GM19463 (cell line): ENCODE measurements at regions not wholly inside any gene's neighbourhood (a gene's known extent, or its start where the extent isn't known, plus 50 kb on each side); places are given as distances from the start of the nearest gene placed in this dataset.

ENCODE experiments used
- ATAC-seq: cut with Tn5 transposase; IDR thresholded peaks from one replicate; pipeline ENCODE4 v1.9.1; 2021; ENCODE audit warnings: mild to moderate bottlenecking, moderate library complexity; ENCODE audit not compliant: unreplicated experiment

DNA sequence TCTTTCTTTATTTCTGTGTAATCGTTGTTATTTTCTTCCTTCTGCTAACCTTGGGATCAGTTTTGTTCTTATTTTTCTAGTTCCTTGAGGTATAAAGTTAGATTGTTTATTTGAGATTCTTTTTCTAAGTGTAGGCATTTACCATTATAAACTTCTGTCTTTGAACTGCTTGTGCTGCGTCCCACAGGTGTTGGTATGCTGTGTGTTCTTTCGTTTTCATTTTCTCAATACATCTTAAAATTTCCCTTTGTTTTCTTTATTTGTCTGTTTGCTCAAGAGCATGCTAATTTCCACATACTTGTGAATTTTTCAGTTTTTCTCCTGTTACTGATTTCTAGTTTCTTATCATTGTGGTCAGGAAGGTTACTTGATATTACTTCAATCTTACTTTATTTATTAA is 873.8 kb upstream of the GCFC2 start:
- ATAC-seq, result no peak

DNA sequence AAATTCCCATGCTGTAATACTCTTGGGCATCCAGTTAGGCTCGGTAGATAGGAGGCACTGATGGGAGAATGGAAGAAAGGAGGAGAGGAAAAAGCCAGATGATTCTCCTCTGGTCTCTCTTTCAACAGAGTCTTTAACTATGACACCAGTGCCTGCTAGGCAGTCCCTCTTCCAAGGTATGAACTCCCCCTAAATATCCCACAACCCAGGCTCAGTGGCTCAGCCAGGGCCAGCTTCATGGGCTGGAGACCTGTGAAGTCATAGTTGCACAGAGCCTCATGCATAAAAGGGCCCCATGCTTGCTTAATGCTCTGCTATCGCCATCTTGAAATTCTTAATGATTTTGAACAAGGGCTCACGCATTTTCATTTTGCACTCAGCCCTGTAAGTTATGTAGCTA is 869.2 kb upstream of the GCFC2 start:
- ATAC-seq, result no peak

DNA sequence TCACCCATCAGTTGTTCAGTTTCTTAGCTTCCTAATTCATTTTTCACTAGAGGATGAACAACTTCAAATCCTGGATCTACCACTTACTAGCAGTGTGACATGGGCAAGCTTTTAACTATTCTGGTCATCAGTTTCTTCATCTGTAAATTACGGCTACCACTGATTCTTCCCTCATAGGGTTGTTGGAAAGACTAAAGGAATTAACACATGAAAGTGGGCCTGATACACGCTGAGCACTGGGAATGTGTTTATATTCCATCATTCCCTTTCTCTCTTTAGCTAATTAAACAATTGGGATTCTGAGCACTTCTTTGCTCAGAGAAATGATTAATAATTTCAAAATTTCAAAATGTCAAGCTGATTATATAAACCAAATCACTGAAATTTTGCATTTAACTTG is 862.3 kb upstream of the GCFC2 start:
- ATAC-seq, result no peak

DNA sequence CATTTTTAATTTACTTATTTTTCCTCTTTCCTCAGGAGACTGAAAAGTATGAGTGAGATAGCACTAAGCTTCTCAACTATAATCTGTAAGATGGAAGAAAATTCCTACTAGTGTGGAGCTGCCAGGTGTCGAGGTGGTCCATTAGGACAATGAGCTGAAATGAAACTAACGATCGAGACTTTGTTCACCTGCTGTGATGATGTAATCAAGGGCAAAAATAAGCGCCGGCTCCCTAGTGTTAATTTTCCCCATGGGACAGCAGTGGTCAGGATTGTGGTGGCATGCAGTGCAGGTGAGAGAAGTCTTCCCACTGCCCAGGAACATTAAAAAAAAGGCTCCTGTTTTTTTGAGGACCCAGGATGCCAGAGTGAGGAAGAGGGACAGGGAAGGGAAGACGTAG is 859.1 kb upstream of the GCFC2 start:
- ATAC-seq, result no peak

DNA sequence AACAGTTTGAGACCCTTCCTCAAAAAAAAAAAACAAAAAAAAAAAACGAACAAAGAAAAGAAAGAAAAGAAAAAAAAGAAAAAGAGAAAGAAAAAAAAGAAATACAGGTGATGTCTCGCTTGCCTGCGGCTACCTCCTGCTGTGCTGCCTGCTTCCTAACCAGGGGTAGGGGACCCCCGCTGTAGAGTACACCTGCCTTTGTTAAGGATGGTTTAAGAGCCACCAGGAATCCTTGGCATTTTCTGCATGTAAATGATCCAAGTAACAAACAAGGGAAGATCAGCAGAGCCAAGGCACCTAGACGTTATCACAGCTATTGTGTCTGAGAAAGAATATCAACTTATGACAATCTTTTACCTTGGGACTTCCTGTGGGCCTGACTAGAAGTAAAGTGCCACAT is 856.8 kb upstream of the GCFC2 start:
- no peak for ATAC-seq

DNA sequence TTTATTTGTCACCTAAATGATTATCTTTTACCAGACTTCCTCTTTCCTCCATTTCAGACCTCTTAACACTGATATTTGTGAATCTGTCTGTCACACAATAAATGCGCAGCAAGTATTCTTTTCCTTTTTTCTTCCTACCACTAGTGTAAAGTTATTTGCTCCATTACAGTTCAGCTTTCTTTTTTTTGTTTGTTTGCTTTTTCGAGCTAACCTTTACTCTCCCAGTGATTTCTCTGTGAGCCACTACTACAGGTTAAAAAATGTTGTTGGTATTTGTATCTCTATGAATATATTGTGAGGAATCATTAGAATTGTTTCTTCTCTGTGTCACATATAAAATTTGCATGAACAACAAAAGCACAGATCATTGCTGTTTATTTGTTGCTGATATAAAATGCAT is 854.0 kb upstream of the GCFC2 start:
- ATAC-seq, result no peak

DNA sequence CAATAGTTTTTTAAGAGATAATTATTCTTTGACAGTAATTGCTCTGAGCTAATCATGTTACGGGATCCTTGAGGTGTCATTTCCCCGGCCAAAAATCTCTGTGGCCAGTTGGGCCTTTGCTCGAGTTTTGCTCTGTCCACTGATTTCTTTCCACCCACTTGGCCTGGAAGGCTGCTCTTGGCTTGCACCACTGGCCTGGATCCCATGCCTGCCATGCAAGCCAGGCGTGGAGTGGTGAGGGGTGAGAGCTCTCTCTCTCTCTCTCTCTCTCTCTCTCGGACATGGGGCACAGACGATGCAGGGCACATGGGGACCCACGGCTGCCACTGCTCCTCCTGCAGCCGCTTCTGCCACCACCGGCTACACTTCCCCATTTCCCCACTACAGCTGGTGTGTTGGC is 853.0 kb upstream of the GCFC2 start:
- ATAC-seq, result no peak

DNA sequence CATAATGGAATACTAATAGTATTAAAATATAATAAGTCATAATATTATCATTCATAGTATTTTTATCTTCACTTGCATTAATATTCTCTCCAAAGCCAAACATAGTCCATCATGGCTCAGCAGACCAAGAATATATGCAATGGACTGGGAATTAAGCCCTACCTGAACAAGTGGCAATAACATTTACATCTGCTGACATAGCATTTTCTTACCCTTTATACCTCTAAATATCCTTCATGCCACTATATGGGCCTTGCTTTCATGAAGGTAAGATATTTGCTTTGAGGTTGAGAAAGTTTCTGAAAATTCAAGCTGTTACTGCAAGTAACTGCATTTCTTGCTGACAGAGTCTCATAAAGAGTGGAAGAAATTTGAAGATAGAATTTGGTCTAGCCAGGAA is 847.4 kb upstream of the GCFC2 start:
- no peak for ATAC-seq

DNA sequence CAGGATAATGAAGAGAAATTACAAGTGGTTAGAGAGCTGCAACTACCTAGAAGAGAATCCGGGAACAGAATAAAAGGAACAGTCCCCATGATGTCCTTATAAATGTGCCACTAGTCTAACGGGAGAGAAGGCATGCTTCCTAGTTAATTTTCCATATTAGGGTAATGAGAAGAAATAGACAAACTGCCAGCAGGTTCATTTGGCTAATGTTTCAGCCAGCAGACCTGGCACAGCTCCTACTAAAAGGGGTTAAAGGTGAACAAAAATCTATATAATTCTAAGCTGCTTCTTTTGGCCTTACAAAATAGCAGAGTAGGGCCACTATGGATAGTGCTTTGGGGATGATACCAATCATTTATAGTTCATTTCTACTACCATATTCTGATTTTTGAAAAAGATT is 845.3 kb upstream of the GCFC2 start:
- no peak for ATAC-seq

DNA sequence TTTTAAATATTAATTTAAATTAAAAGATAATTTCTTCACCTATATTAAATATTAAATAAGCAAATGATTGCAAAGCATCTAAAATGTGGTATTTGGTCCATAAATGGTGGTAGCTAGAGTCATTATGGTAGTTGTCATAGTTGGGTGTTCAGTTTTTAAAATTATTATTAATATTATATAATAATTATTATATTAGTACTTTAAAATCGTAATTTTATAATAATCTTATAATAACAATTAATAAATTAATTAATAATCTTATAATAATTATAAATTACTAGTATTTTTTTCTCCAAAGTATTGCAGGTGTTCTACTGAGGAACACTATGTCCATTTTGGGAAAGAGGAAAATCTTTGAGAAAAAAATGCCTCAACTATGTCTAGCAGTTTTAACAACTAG is 835.5 kb upstream of the GCFC2 start:
- no peak for ATAC-seq

DNA sequence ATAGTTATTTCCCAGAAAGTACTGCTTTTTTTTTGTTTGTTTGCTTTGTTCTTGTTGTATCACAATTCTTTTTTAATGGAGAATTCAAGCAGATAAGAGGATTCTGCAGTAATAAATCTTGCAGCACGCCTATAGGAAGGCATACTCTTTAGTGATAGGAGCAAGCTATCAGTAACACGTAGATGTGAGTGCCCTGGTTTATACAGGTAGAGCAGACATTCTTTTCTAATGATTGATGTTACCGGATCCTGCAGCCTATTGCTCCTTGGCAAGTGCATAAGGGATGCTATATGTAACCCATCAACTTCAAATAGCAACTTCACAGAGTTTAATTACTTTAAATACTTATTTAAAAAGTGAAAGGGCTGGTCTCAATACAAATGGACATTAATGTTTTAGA is 834.2 kb upstream of the GCFC2 start:
- no peak for ATAC-seq

DNA sequence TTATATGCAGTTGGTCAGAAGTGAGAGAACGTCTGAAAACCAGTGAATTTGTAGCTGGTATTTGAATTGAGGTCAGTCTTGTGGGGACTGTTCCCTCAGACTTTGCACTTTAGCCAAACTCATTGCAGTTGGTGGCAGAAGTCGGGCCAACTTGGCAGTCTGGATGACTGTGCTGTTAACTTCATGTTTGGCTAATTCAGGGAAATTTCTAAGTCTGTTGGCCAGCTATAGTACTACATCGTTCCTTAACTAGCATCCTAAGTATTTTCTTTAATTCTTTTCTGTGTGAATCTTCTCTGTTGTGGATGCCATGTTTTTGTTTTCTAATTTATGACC is 806.8 kb upstream of the GCFC2 start:
- ATAC-seq, result no peak

DNA sequence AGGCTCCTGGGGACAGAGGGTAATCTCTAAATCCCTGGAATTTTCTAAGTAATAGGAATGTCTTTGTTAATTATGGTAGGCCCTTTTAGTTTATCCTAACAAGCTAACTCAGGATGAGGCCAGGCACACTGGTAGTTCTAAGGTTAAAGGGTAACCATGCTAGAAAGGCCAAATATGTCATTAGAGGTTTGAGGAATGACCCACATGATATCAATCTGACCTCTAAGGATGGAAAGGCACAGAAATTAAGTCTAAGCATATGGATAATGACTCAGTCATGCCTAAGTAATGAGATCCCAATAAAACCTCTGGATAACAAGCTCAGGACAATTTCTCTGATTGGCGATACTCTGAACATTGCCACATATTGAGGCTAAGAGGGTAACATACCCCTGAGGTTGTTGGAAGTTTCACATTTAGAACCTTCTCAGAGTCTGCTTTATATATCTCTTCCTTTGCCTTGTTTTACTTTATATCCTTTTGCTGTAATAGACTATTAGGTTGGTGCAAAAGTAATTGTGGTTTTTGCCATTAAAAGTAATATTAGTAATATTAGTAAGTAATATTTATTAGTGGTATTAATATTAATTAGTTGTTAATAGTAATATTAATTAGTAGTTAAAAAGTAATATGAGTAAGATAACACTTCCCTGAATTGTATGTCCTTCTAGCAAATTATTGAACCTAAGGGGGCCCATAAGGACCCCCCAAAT is 806.3 kb upstream of the GCFC2 start:
- no peak for ATAC-seq

DNA sequence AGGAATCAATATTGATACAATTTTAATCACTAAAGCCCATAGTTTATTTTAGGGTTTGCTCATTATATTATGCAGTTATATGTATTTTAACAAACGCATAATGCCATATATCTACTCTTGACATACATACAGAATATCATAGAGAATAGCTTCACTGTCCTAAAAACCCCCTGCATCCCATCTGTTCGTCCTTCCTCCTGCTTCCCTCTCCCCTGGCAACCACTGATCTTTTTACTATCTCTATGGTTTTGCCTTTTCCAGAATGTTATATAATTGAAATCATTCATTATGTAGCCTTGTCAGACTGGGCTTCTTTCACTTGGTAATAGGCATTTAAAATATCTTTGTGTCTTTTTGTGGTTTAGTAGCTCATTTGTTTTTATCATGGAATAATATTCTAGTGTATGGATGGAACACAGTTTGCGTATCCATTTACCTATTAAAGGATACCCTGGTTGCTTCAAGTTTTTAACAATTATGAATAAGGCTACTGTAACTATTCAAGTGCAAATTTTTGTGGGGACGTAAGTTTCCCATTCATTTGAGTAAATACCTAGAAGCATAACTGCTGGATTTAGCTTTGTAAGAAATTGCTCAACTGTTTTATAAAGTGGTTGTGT is 801.6 kb upstream of the GCFC2 start:
- ATAC-seq, result no peak

DNA sequence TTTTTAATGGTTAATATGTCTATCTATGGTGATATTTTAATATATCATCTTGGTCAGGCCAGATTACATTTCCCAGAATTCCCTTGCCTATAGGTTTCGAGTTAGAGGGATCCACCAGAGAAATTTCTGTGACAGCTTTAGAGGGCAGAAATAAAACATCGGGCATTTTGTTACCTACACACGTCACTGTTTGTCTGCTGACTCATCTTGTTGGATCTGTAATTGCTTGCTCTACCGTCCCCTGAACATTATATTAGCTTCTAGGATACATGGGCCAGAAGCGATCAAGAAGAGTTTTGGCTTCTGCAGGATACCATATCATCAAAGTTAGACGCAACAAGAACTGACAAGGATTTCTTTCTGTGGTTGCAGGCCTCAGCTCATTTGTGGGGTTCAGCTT is 795.8 kb upstream of the GCFC2 start:
- ATAC-seq, result no peak

DNA sequence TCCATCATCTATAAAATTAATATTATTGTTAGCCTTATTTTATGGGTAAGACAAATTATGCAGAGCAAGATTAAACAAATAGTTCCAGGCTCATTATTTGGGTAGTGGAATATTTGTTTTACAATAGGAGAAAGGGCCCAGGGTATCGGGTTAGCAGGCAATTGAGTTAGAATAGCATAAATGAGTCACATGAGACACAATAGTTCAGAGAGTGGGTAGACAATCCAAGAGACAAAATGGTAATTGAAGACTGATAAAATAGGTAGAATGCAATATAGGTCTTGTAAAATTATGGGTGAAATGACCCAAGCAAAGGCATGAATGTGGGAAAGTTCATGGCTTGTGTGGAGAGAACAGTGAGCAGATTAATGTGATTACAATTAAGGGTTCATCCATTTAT is 790.9 kb upstream of the GCFC2 start:
- no peak for ATAC-seq

DNA sequence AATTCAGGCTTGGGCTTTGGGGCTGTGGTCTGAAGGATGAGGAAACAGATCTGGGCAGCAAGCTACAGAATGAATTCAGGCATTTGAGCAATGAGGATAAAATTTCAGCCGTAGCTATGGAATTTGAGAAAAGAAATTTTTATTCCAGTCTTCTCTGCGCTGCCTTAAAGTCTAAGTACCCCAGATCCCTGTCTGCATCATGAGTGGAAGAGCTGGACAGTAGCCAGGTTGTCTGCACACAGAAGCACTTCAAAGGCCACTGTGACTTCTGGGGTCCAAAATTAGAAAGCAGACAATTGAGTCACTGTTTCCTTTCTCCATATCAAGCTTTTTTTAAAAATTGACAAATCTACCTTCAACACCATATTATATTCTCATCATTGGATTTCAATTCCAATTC is 787.6 kb upstream of the GCFC2 start:
- ATAC-seq, result no peak

DNA sequence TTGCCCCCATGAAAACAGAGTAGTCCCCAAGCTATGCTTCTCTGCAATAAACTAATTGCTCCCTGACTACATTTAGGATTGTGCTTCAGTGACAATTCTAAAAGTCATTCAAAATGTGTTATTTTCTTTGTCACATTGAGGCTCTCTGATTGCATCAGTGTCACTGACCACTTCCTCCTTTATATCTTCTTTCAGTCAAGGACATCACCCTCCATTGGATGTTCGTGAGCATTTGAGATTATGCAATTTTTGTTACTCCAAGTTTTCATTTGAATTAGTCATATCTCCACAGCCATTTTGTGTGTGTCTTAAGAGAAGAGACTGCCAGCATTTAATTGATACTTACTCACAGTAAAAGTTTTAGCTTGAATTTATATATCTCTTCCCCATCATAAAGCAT is 780.8 kb upstream of the GCFC2 start:
- ATAC-seq, result no peak

DNA sequence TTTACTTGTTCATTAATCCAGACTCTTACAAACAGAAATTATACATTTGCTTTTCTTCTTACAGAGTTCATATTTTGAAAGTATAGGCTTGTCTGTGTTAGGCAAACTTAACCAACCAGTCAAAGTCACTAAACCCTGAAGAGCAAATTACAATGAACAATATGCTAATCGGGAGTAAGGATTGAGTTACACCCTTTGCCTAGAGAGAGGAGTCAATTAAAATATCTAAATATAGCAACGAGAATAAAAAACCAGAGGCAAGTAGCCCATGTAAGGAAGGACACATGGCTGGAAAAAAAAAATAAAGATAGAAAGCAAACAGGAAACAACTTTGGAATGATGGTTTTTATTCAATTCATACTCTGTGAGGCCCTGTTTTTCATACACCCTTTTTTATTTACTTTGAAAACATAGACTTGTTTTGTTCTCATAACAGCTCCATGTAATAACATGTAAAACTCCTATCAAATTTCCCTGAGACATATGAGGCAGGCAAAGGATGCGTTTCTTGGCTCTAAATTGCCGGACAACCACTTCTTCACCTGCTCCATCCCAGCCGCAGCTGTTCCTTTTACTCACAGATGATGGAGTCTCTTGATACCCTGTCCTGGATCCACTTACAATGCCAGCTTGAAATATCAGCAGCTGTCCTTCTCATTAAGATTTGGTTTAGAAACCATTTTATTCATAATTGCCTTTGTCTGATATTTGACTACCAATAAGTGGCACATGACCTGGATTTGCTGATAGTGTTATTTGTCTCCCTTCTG is 767.7 kb upstream of the GCFC2 start:
- ATAC-seq, result no peak

DNA sequence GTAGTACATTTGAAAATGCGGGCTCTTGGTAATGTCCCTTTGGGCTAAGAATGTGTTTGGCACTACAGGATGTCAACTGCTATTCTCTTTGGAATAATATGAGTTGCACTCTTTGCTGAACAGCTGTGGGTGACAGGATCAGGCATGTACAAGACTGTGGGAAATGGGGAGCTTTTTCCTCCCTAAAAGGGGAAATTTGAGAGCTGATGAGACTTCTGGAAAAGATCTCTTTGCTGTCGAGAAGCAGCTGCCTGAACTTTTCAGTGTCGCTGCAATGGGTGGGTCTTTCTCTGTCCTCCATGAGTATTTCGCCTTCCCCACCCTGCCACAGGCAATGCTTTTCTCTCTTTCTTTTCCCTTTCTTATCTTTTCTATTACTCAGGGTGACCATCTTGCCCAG is 762.2 kb upstream of the GCFC2 start:
- ATAC-seq, result no peak

DNA sequence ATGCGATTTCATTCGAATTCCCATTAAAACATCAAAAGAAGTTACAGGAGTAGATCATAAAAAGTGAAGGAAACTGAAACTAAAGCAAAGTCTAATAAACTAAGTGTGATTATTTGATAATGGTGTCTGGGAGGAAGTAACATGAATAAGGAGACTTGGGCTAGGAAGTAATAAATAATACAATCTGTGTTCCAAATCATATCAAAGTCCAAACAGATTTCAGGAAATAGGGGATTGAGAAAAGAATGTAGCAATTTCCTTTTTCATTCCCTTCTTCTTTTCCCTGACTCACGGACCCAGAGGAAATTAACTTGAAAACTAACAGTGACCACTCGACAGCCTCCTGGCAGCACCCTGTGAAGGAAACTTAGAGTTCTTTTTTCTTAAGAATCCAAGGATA is 758.4 kb upstream of the GCFC2 start:
- no peak for ATAC-seq

DNA sequence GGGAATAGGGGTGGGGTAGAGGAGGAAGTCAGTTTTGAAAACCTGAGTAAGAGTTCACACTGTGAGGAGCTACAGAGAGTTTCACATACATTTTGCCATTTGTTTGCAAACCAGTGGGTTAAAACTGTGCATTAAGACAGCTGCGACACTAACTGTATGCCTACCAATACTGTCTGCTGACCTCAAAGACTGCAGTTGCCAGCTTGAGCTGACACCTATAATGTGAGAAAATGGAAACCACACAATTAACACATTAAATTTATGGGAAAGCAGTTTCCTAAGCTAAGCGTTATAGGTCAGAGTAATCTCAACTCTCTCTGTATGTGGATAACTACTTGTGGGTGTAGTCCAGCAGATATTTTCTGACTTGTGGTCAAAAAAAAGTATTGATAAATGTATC is 756.6 kb upstream of the GCFC2 start:
- ATAC-seq, result no peak

DNA sequence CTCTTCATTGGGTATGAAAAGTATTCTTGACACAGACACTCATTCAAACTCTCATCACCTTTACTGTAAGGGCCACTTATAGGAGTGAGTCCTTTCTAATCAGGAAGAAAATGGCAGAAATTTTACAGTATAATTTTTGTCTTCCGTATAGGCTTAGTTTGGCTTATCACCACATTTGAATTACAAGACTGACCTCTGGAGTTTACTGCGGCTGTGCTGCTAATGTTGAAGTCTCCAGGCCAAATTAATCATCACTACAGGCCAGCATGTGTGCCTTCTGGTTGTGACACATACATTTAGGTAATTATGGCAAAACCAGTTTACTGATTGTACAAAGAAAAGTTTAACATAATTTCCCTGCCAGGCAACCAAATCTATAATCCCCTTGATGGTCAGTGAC is 753.6 kb upstream of the GCFC2 start:
- no peak for ATAC-seq
